GM23338 (cell line): ENCODE measurements at regions not wholly inside any gene's neighbourhood (a gene's known extent, or its start where the extent isn't known, plus 50 kb on each side); places are given as distances from the start of the nearest gene placed in this dataset.

Experiments
- ATAC-seq: fragments of 200-7000 bp; cut with Tn5 transposase; 3 replicates; pipeline ENCODE4 v1.9.1; 2020
- DNase-seq: peaks from one replicate; pipeline ENCODE4 v3.0.0-alpha.2; 2015; ENCODE audit warnings: low spot score
- H2AFZ ChIP-seq: fragments of 200-600 bp; sonication (generic); 2 replicates; pipeline ENCODE4 v1.8.0; 2016; ENCODE audit warnings: antibody characterized with exemption, mild to moderate bottlenecking, moderate library complexity
- H3F3A ChIP-seq: fragments of 200-600 bp; sonication (generic); replicated peaks from 2 replicates; pipeline ENCODE4 v1.8.0; 2017; ENCODE audit warnings: antibody characterized with exemption, mixed run types, low read depth
- H3K27ac ChIP-seq: fragments of 200-600 bp; sonication (generic); 2 replicates; pipeline ENCODE4 v1.6.1; 2016; ENCODE audit warnings: low read depth
- H3K27me3 ChIP-seq: fragments of 200-600 bp; sonication (generic); 2 replicates; pipeline ENCODE4 v1.8.0; 2016; ENCODE audit warnings: mild to moderate bottlenecking, mixed run types, moderate library complexity; ENCODE audit not compliant: insufficient read depth
- H3K36me3 ChIP-seq: fragments of 200-600 bp; sonication (generic); 2 replicates; pipeline ENCODE4 v1.8.0; 2016; ENCODE audit warnings: mild to moderate bottlenecking; ENCODE audit not compliant: insufficient read depth
- H3K4me1 ChIP-seq: fragments of 200-600 bp; sonication (generic); 2 replicates; pipeline ENCODE4 v1.8.0; 2016; ENCODE audit warnings: mild to moderate bottlenecking, moderate library complexity; ENCODE audit not compliant: insufficient read depth
- H3K4me2 ChIP-seq: fragments of 200-600 bp; sonication (generic); 2 replicates; pipeline ENCODE4 v1.7.1; 2017; ENCODE audit warnings: mixed run types
- H3K4me3 ChIP-seq: fragments of 200-600 bp; sonication (generic); 2 replicates; pipeline ENCODE4 v1.6.1; 2016; ENCODE audit warnings: mixed run types
- H3K79me2 ChIP-seq: fragments of 200-600 bp; sonication (generic); replicated peaks from 2 replicates; pipeline ENCODE4 v1.8.0; 2017; ENCODE audit warnings: mild to moderate bottlenecking; ENCODE audit not compliant: insufficient read depth
- H3K9me2 ChIP-seq: fragments of 200-600 bp; sonication (generic); 2 replicates; pipeline ENCODE4 v1.8.0; 2017; ENCODE audit not compliant: insufficient read depth
- H4K20me1 ChIP-seq: fragments of 200-600 bp; sonication (generic); replicated peaks from 2 replicates; pipeline ENCODE4 v1.8.0; 2017; ENCODE audit warnings: mild to moderate bottlenecking; ENCODE audit not compliant: insufficient read depth
- H3K27ac Mint-ChIP-seq: 2 replicates; pipeline ENCODE4 v1.8.0; 2020; ENCODE audit warnings: inconsistent platforms, mild to moderate bottlenecking, moderate library complexity, mixed read lengths
- H3K27me3 Mint-ChIP-seq: 3 replicates; pipeline ENCODE4 v1.8.0; 2022; ENCODE audit warnings: low read depth, mild to moderate bottlenecking, moderate library complexity, mixed read lengths, inconsistent platforms; ENCODE audit not compliant: insufficient read depth, poor library complexity
- H3K36me3 Mint-ChIP-seq: 3 replicates; pipeline ENCODE4 v1.8.0; 2021; ENCODE audit warnings: low read depth, mild to moderate bottlenecking, inconsistent platforms, moderate library complexity, mixed read lengths
- H3K4me1 Mint-ChIP-seq: 3 replicates; pipeline ENCODE4 v1.8.0; 2020; ENCODE audit warnings: mild to moderate bottlenecking, inconsistent platforms, mixed read lengths
- H3K4me3 Mint-ChIP-seq: 3 replicates; pipeline ENCODE4 v1.8.0; 2021; ENCODE audit warnings: moderate library complexity, mild to moderate bottlenecking, inconsistent platforms, mixed read lengths
- H3K9me3 Mint-ChIP-seq: 3 replicates; pipeline ENCODE4 v1.8.0; 2020; ENCODE audit warnings: moderate library complexity, mild to moderate bottlenecking, inconsistent platforms, mixed read lengths
- CREB1 ChIP-seq: fragments of 250-450 bp; sonication (Bioruptor Pico); IDR thresholded peaks from 2 replicates; pipeline ENCODE4 v1.5.0; 2020; ENCODE audit warnings: low read depth, mild to moderate bottlenecking, moderate library complexity
- CTCF ChIP-seq, 2 experiments: fragments of 200-600 bp in 1 of 2; sonication (generic) in 1 of 2; conservative IDR thresholded peaks; 2 replicates each; pipeline versions ENCODE4 v1.5.1 to v1.6.1; 2016 to 2017; ENCODE audit warnings: antibody characterized with exemption in 2 of 2, low read depth in 2 of 2, mild to moderate bottlenecking in 2 of 2, moderate library complexity in 1 of 2
- EZH2 ChIP-seq: fragments of 200-600 bp; sonication (generic); IDR thresholded peaks from one replicate; pipeline ENCODE4 v1.8.0; 2017; ENCODE audit warnings: antibody characterized with exemption, mild to moderate bottlenecking, low read depth; ENCODE audit not compliant: unreplicated experiment
- EZH2phosphoT487 ChIP-seq: fragments of 200-600 bp; sonication (generic); IDR thresholded peaks from one replicate; pipeline ENCODE4 v1.8.1; 2018; ENCODE audit warnings: antibody characterized with exemption; ENCODE audit not compliant: unreplicated experiment
- JUNB ChIP-seq: IDR thresholded peaks from one replicate; pipeline ENCODE4 v1.6.1; 2016; ENCODE audit warnings: antibody characterized with exemption; ENCODE audit not compliant: unreplicated experiment
- NANOG ChIP-seq: IDR thresholded peaks from 2 replicates; pipeline ENCODE4 v1.6.1; 2016; ENCODE audit warnings: antibody characterized with exemption, borderline replicate concordance
- POLR2AphosphoS5 ChIP-seq: IDR thresholded peaks from 2 replicates; pipeline ENCODE4 v1.6.1; 2016; ENCODE audit warnings: antibody characterized with exemption, low read depth
- REST ChIP-seq: IDR thresholded peaks from one replicate; pipeline ENCODE4 v1.6.1; 2018; ENCODE audit warnings: antibody characterized with exemption; ENCODE audit not compliant: unreplicated experiment
- ZNF114 ChIP-seq: fragments of 250-450 bp; sonication (Bioruptor Pico); IDR thresholded peaks from 2 replicates; pipeline ENCODE4 v1.5.0; 2020; ENCODE audit warnings: mild to moderate bottlenecking, moderate library complexity
- ZNF331 ChIP-seq: fragments of 250-450 bp; sonication (Bioruptor Pico); IDR thresholded peaks from 2 replicates; pipeline ENCODE4 v1.5.0; 2020; ENCODE audit warnings: low read depth, mild to moderate bottlenecking, moderate library complexity
- TF ChIP-seq, protein P1 (sequence below): IDR thresholded peaks from 2 replicates; pipeline ENCODE4 v1.6.1; 2016; ENCODE audit warnings: antibody characterized with exemption

DNA sequence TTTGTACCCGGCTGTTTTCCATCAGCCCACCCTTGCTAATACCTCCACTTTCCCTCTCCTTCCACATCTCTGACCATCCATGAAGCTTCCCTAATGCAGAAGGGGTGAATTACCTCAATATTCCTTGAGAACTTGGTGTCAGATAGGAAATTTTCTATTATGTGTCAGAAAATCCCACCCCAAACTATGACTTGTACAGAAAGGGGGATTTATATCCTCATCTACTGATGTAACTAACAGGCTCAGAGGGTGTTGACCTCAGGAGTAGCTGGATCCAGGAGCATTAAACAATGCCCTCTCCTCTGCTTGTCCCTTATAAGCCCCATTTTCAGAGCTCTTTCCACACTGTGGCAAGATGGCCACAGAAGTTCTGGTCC is 242.8 kb upstream of the TLE3 start (continued):
- no peak for TF ChIP-seq REST

- H3K27me3 ChIP-seq: no peaks in the 10 kb centered on the region
- no peaks in the 10 kb centered on the region for H4K20me1 ChIP-seq
- no peak overlapping the region for H3K4me2 ChIP-seq
- no peak overlapping the region for H2AFZ ChIP-seq
- H3K4me3 ChIP-seq: no peak overlapping the region
- Mint-ChIP-seq H3K4me1 (peaks cover 5% of the 10 kb centered on the region; the same call in 2 of the 3 replicates), H3K4me3 (no peak overlapping the region), H3K27ac (no peak overlapping the region), H3K9me3 (peaks cover 9% of the 10 kb centered on the region; the same call in 2 of the 3 replicates), H3K36me3 (peaks cover 6% of the 10 kb centered on the region; the same call in 1 of the 3 replicates), H3K27me3 (no peaks in the 10 kb centered on the region)
- ATAC-seq (no peak), DNase-seq (no peak)
- H3F3A ChIP-seq: no peaks in the 10 kb centered on the region
- no peaks in the 10 kb centered on the region for H3K4me1 ChIP-seq
- TF ChIP-seq CTCF (conservative IDR thresholded peaks at IDR 0.05; ENCODE audit: low read depth in 2 of 2) (no peak), JUNB (no peak), EZH2phosphoT487 (no peak)
- H3K9me2 ChIP-seq: no peaks in the 10 kb centered on the region
- H3K27ac ChIP-seq: no peak overlapping the region
- H3K79me2 ChIP-seq: no peaks in the 10 kb centered on the region
- H3K36me3 ChIP-seq: no peaks in the 10 kb centered on the region
Measured at GRCh38 chr15:70339571-70340493, 242.1 kb upstream of the TLE3 start.

DNA sequence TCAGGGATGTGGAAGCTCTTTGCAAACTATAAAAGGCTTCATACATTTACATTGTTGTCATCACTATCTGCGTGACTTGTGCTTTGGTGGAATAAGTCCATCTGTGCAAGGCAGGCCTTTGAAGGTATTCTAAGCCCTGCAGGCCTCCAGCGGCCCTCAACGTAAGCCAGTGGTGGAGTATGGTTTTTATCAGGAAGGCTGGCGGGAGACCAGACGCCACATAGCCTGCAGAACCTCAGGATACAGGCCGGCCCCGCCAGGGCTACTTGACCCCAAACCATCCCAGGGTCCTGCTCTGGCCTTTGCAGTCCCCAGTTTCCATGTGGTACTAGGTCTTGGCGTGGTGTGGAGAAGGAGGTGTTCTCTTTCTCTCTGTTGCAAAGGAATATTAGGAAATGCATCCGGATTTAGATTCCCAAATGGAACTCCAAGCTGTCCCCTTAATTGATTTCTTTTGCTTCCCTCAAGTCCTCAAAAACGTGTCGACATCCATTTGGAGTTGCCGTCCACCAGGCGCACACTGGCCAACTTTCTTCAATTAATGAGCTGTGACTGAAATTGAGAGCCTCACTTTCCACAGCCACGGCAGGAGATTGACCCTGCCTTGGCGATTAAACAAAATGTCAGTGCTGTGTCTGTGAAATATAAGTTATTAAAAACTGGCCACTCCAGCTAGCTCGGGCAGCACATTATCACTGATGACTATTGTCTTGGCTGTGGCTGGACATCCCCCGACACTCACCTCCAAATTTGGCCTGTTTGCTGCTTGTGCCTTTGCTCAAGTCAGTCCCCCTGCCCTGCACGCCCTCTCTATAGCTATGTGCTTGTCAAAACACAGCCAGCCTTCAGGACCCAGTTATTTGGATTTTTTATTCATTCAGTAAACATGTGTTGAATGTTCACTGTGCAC is 239.8 kb upstream of the TLE3 start:
- Mint-ChIP-seq H3K4me1 (no peaks in the 10 kb centered on the region), H3K36me3 (peaks cover 12% of the 10 kb centered on the region; the same call in 2 of the 3 replicates), H3K9me3 (peaks cover 25% of the 10 kb centered on the region), H3K27ac (no peak overlapping the region), H3K27me3 (peaks cover 2% of the 10 kb centered on the region), H3K4me3 (no peak overlapping the region)
- no peaks in the 10 kb centered on the region for H3K27me3 ChIP-seq
- no peak overlapping the region for H2AFZ ChIP-seq
- no peaks in the 10 kb centered on the region for H3K9me2 ChIP-seq
- no peaks in the 10 kb centered on the region for H3F3A ChIP-seq
- no peaks in the 10 kb centered on the region for H3K36me3 ChIP-seq
- no peak overlapping the region for H3K4me3 ChIP-seq
- no peak for ATAC-seq
- no peak for DNase-seq
- H3K4me2 ChIP-seq: no peak overlapping the region
- no peak overlapping the region for H3K27ac ChIP-seq
- no peaks in the 10 kb centered on the region for H4K20me1 ChIP-seq
- no peaks in the 10 kb centered on the region for H3K4me1 ChIP-seq
- H3K79me2 ChIP-seq: no peaks in the 10 kb centered on the region
- no peak for TF ChIP-seq POLR2AphosphoS5
- no peak for TF ChIP-seq EZH2phosphoT487
- no peak for TF ChIP-seq EZH2
- no peak for TF ChIP-seq ZNF114 (CRISPR knock-in tag)
- TF ChIP-seq CREB1: no peak
- TF ChIP-seq CTCF (conservative IDR thresholded peaks at IDR 0.05; ENCODE audit: low read depth in 2 of 2): no peak
- no peak for TF ChIP-seq NANOG
- TF ChIP-seq, protein P1, sequence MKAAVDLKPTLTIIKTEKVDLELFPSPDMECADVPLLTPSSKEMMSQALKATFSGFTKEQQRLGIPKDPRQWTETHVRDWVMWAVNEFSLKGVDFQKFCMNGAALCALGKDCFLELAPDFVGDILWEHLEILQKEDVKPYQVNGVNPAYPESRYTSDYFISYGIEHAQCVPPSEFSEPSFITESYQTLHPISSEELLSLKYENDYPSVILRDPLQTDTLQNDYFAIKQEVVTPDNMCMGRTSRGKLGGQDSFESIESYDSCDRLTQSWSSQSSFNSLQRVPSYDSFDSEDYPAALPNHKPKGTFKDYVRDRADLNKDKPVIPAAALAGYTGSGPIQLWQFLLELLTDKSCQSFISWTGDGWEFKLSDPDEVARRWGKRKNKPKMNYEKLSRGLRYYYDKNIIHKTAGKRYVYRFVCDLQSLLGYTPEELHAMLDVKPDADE: no peak
- no peak for TF ChIP-seq ZNF331 (CRISPR knock-in tag)
